SK-N-SH (cell line): ENCODE measurements at regions not wholly inside any gene's neighbourhood (a gene's known extent, or its start where the extent isn't known, plus 50 kb on each side); places are given as distances from the start of the nearest gene placed in this dataset.

Source experiments
- CTCF ChIP-seq: fragments of 200-600 bp; sonication (generic); IDR thresholded peaks from 2 replicates; pipeline ENCODE4 v1.6.1; 2017; ENCODE audit warnings: antibody characterized with exemption, mild to moderate bottlenecking, moderate library complexity
- EP300 ChIP-seq, 2 experiments: IDR thresholded peaks; 2 replicates each; pipeline versions ENCODE4 v1.4.0 to v1.6.1; 2012; ENCODE audit warnings: borderline replicate concordance in 1 of 2, low read depth in 1 of 2, low read length in 1 of 2
- EZH2phosphoT487 ChIP-seq: fragments of 200-600 bp; sonication (generic); IDR thresholded peaks from 2 replicates; pipeline ENCODE4 v1.6.1; 2017; ENCODE audit warnings: low read depth, mixed run types, mild to moderate bottlenecking, antibody characterized with exemption, moderate library complexity, borderline replicate concordance
- JUND ChIP-seq: IDR thresholded peaks from 2 replicates; pipeline ENCODE4 v1.4.0; 2012
- RFX5 ChIP-seq: IDR thresholded peaks from 2 replicates; pipeline ENCODE4 v1.6.1; 2012; ENCODE audit warnings: mild to moderate bottlenecking, improper control_type of control experiment, low read length
- RXRA ChIP-seq: IDR thresholded peaks from 2 replicates; pipeline ENCODE4 v1.4.0; 2012; ENCODE audit warnings: low read depth, mild to moderate bottlenecking, borderline replicate concordance
- SIN3A ChIP-seq: IDR thresholded peaks from 2 replicates; pipeline ENCODE4 v1.6.1; 2012; ENCODE audit warnings: low read depth, mild to moderate bottlenecking, low read length, moderate library complexity, borderline replicate concordance
- SMC3 ChIP-seq: IDR thresholded peaks from 2 replicates; pipeline ENCODE4 v1.6.1; 2012; ENCODE audit warnings: low read depth, low read length, improper control_type of control experiment
- TAF1 ChIP-seq: IDR thresholded peaks from 2 replicates; pipeline ENCODE4 v1.6.1; 2012; ENCODE audit warnings: low read depth, mild to moderate bottlenecking, low read length, moderate library complexity, borderline replicate concordance
- TEAD4 ChIP-seq: IDR thresholded peaks from 2 replicates; pipeline ENCODE4 v1.4.0; 2012; ENCODE audit warnings: mild to moderate bottlenecking, borderline replicate concordance; ENCODE audit not compliant: insufficient read depth
- YY1 ChIP-seq: IDR thresholded peaks from 2 replicates; pipeline ENCODE4 v1.4.0; 2012; ENCODE audit warnings: low read depth, mild to moderate bottlenecking
- ZBTB33 ChIP-seq: IDR thresholded peaks from 2 replicates; pipeline ENCODE4 v1.4.0; 2012; ENCODE audit warnings: low read depth, borderline replicate concordance

- TF ChIP-seq CTCF (no peak), JUND (no peak), YY1 (no peak), SMC3 (no peak), EP300 (IDR thresholded peaks at IDR 0.05; ENCODE audit: borderline replicate concordance in 1 of 2, low read depth in 1 of 2, low read length in 1 of 2) (no peak), ZBTB33 (no peak), RXRA (no peak), EZH2phosphoT487 (no peak), TAF1 (no peak), SIN3A (no peak), TEAD4 (no peak), RFX5 (no peak)
Observed at GRCh38 chr7:67402280-67402679, 405.6 kb downstream of the TYW1 start.
